Hematopoietic multipotent progenitor cell treated with erythropoietin and hydrocortisone succinate and interleukin-3 and kit ligand, for 15 days (in vitro differentiated cells): ENCODE measurements at regions not wholly inside any gene's neighbourhood (a gene's known extent, or its start where the extent isn't known, plus 50 kb on each side); places are given as distances from the start of the nearest gene placed in this dataset.

Experiments used
- DNase-seq: peaks from one replicate; pipeline ENCODE4 v3.0.0-alpha.2; 2015; ENCODE audit warnings: low spot score

DNA sequence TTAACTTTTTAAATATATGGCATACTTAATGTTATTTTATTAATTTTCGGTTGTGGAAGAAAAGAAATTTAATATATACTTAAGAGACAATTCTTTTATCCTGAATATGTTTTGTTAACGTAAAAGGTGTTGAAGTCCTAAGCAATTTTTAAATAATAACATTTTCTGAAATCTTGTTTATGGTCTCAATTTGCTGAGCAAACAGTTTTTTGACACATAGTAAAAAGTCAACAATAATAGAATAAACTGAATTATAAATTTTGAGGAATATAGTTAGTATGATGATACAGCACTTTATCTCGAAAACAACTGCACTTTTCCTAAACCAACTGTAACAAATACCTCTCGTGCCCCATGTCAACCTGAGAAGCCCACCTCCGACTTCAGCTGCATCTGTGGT lies 229.8 kb upstream of the TARS1 start:
- no peak for DNase-seq

DNA sequence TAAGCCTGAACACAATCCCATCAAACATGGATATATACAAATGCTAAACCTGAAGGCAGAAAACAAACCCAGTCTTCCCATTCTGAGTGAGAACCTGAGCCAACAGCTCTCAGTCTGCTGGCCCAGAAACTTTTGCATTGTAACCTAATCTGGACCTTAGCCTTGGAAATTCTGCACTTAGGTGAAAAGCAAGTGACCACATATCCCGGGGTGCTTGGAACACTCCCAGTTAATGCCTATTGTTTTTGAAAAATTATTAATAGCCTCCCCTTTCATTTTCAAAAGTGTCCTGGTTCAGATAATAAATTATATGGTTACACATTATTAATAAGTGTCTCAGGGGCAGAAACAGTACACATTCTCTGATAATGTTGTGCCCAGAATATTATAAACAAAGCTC lies 228.3 kb upstream of the TARS1 start:
- DNase-seq, result no peak

DNA sequence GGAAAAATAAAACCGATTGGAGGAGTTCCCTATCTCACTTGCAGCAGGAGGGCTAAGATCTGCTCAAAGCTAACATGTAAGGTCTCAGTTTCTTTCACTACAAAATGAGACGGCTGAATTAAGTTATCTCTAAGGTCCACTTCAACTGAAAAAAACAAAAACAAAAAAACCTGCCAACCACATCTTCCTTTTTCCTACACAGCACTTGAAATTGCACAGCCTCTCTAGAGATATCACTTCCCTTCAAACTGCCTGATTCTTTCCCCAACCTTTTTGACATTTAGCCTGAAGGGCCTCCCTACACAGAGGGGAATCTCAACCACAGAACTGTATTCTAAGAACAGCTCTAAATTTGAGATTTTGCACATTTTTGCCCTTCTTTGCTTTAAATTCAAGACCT lies 227.9 kb upstream of the TARS1 start:
- no peak for DNase-seq

DNA sequence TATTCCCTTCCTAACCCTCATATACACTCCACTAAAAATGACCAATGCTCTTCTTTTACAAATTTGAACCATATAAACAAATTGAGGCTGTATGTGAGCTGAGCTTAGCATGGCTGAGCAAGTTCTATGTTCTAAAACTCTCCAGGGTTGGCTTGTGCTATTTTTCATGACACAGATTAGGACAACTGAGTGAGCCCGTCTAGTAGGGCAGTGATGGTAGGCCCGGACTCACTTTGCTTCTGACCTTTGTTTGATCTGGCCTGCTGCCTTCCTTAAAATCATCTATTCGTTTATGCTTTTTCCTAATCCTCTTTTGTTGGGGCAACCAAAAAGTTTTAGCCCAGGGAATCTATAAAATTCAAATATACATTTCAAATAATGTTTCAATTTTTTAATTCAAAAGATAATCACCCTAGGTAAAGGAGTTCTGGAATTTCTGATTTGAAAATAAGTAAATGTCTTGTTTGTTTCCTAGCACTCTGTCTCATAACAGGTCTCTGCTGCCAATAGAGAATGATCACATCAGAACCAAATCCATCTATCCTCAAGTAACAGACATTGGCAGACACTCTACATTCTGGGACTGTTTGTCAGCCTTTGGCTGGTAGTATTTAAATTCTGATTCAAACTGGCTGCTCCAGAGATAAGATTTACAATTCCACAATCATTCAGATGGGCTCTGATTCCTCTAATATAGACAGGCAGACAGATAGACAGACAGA lies 217.0 kb upstream of the TARS1 start:
- DNase-seq, result no peak

DNA sequence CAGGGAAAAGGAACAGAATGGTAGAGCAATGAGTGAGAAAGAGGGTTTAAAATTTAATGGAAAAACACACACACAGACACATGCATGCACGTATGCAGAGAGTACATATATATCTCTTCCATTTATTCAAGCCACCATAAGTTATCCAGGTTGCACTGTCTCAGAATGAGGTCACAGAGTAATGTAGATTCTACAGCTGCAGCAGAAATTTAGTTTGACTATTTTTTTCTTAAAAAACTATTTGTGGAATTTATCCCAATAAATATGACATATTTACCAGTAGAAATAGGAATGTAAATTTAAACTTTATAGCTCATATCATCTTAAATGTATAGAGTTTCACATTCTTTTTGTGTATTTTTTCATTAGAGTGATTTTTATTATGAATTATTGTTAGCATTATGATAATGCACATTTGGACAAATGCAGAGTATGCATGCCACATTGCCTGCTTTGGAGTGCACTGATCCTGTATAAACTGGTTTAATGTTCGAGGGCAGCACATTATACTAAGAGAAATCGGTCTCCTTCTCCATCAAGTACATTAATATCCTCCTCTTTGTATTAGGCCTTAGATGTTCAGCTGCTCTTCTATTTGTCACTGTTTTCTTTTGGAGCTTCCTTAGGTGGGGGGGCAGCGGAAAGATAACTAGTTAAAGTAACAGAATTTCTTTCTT lies 216.3 kb upstream of the TARS1 start:
- no peak for DNase-seq

DNA sequence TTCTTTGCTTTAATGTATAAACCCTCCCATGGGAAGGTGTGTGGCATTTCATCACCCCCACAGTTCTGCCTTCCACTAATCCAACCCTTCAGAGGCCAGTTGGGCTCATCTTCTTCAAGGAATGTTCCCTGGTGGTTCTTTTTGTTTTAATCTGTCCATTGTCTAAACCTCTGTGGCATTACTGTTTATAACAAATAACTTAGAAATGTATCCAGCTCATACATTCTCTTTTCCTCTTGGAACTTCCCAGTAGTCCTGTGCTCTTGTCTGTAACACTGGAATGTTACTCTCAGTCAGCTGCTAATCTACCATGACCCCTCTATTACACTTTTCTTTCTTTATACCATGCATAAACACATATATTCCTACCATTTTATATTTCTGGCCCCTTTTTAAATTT lies 213.5 kb upstream of the TARS1 start:
- no peak for DNase-seq

DNA sequence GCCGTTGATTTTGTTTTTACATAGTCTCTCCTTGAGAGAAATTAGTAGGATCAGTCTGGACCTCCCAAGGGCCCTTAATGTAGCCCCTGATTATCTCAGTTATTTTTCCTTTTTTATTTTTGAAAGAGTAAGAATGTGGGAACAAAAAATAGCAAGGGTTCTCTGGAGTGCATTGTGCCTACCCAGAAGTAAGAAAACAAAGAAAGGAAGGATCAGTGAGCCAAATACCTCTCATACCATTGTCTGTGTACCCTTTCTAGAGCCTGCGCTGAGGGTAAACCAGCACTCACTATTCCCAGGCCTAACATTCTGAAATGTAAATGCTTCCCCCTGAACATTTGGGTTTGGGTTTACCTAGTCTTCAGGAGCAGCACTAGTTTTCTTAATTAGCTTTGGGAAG lies 213.0 kb upstream of the TARS1 start:
- no peak for DNase-seq

DNA sequence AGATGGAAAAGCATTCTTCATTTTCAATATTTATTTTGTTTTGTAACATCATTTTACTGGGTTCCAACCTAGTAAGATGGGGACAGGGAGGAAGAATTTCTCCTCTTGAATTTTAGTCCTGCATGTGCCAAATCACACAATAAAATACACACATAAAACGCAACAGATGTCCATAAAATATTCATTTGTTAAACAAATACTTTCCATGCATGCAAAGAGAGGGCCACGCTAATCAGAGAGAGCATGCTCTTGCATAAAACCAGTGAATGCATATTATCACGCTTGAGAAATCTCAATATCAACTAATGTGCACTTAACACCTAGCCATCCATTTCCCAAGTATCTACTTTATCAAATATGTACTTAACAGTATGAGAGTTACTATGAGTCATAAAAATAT lies 212.6 kb upstream of the TARS1 start:
- no peak for DNase-seq

DNA sequence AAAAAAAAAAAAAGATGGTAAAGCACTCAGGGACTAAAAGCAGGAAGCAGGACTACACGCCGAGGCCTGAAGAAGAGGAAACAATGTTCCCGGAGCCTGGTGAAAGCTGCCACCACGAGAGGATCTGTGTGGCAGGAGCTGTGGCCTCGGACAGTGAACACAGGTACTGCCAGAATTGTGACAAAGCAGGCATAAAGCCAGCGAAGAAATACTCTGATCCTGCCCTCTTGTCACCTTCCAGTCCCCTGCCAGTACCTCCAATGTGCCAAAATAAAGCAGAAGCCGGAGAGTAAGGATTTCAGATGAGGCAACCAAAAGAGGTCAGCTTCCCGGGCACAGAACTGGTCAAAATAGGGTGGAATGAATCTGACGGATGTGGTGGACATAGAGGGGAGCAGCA lies 211.5 kb upstream of the TARS1 start:
- DNase-seq, result no peak

DNA sequence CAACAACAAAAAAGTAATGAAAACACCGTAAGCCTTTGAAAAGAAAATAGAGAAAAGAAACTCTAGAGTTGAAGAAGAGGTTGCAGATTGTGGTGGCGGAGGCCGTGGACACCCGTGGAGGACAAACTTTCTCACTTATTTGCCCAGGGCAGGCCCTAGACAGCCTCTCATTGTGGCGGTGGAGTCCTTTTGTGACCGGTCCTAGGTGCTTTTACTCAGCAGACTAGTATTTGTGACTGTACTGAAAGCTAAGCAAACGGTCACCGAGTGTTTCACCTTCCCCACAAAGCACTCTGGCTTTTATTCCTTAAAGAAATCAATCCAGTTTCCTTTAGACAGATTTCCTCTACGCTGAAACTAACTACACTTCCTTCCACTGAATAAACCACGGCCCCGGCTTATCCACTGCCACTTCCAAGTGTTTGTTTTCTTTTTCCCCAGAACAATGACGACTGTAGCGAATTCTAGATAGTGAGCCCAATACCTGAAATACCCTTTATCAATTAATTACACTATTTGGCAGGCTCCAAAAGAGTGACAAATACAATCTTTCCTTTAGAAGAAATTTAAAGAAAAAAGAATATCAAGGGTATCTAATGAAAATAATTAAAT lies 210.2 kb upstream of the TARS1 start:
- no peak for DNase-seq

DNA sequence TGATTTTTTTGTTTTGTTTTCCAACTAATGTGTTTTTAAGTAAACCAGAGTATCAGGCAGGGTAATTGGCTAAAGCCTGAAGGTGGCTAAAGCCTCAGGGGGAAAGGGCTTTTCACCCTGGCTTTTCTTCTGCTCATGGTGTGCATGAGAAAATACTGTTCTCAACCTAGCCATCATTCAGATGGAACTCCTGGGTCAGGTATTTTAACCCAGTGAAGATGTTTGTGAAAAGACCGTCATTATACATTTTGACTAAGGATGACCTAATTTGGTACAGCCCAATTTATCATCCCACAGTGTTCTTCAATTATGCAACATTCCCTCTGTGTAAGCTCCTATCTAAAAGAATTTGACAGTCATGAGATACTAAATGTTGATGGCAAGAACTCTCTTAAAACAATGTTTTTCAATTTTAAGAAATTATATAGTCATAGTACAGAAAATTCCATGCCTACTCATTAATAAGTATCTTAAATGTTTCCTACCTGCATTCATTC lies 209.5 kb upstream of the TARS1 start:
- DNase-seq, result no peak

DNA sequence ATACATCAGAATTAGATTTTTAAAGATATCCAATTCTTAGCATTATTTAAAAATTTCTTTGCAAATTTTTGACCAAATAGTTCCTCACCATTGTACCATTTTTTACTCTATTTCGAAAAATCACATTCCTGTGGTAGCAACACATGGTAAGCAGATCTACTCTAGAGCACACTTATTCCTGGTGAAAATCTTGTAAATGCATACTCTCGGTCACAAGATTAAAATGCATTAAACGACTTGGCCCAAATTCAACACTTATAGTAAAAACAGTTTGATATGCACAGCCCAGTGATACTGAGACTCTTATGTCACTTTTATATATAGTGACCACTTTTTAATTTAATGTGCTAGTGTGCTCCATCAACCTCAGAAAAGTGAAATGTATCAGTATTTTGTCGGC lies 208.8 kb upstream of the TARS1 start:
- no peak for DNase-seq

DNA sequence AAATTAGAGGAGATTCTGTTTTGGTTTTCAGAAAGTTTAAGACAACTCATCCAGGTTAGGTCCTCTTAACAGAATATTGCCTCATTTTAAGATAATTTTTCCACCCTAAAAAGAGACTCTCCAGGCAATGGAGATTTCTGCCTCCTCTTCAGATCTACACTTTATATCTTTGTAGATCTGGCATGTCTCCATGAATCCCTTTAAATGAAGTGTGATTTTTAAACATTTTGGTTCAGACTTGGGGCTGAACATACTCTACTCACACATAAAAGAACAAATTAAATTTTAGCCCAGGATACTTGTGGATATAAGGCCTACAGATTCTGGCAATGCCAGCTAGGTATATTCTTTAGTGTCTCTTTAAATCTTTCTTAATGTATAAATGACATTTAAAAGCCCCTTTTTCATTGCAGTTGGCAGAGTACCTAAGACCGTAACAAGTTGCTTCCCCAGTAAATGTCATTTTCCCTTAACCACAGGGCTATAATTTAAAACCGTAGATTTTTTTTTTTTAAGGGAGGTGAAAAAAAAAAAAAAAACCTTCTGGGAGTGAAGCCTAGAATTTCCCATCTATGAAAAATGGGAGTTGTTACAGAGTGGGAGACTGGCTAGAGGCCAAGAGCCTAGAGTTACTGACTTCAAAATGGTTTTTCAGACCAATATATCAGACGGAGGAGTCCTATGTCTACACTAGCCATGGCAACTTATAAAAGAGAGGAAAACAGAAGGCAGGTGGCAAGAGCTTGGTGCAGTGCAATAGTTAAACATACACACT lies 207.8 kb upstream of the TARS1 start:
- no peak for DNase-seq

DNA sequence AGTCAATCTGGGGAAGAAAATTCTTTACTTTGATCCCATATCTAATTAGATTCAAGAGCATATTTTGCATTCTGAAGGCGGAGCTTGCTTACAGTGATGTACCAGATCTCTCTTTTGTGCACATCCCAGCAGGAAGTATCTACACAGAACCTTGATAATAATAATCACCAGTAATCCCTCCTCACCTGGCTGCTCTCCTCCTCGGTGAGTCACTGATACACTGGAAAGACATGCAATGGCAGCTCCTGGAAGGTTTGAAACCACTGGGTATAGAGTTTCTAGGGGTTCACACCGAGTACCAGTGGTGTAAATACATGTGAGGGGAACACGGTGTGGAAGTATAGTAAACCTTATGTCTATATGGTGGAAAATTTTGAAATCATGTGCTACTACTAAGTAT lies 205.5 kb upstream of the TARS1 start:
- DNase-seq, result no peak

DNA sequence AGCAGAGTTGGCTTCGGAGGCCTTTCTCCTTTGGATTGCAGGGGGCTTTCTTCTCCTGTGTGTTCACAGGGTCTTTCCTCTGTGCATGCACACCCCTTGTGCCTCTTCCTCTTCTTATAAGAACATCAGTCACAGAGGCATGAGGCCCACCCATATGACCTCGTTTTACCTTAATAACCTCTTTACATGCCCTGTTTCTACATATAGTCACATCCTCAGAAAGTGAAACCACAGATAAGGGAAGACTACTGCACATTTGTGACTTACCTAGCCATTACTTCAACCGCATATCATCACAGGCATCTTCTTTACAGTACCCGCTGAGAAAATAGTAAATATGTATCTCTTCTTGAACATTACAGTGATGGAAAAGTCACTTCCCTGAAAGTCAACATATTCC lies 204.9 kb upstream of the TARS1 start:
- no peak for DNase-seq

DNA sequence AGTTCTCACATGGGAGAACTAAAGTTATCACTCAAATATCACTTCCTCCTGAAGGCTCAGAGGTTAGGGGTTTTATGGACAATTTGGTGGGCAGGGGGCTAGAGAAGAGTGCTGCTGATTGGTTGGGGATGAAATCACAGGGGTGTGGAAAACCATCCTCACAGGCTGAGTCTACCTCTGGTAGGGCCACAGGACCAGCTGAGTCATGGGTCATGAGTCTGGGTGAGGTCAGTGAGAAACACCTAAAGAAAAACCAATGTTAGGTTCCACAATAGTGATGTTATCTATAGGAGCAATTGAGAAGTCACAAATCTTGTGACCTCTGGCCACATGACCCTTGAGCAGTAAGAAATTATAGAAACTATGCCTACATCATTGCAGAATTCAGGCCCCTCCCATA lies 203.3 kb upstream of the TARS1 start:
- DNase-seq, result no peak

DNA sequence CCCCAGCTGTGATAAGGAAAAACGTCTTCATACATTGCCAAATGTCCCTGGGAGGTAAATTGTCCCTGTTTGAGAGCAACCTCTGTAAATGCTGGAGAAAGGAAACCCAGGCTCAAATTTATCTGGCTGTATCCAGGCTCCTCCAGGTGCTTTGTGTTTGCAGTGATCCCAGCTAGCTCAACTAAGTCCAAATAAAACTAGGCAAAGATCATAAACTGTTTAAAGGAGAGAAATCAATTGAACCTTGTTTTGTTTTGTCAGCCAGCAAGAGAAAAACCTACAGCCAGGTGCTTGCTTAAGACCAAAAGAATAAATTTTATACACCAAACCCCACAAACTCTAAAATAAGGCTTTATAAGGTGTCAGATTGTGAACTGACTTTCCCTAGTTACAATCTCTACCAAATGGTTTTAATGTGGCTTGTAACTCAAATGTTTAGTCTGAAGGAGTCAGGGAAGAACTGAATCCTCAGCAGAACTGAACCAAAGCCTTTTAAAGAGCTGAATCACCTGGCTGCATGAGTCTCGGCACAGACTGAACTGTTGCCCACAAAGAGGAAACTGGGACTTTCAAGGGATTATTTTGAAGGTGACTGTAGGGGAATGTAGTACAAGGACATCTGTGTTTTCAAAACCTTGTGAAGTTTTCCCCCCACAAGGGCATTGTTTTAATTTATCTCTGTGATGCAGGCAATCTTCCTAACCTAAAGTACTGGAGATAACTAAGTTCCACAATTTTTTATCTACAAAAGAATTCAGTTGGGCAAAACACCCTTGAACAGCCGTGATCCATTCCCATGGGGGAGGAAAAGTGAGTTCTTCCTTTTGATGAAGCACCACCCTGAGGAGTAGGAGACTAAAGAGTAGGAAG lies 201.7 kb upstream of the TARS1 start:
- DNase-seq, result no peak

DNA sequence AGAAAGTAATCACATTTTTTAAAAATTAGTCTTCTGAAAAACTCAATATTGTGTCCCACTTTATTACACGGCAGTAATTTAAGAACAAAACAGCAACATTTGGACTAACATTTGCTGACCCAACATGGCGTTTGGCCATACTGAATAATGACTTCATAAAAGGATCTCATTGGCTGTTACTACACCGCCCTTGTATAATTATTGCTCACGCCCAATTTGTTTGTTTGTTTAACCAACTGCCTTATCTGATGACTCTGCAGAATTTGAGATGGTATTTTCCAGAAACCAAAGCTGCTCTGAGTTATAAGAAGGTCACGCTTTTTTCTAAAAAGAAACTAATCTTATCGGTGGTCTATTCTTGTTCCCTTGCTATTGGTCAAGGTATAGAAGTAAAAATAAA lies 200.2 kb upstream of the TARS1 start:
- no peak for DNase-seq

DNA sequence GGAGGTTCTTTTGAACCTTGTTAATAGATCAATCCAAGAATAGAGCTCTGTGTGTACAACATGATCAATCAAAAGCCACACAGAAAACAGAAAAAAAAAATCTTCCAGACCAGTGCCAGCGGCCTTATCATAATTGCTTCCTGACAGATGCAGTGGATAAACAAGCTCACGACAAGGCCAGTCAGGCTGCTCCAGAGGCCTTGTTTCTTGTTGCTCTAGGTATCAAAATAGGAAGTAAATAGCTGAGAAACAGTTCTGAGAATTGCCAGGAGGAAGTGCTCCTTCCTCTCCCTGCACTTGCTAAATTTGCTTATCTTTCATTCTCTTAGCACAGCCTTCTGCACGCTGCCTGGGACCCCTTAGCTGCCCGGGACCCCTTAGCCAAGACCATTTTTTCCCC lies 199.0 kb upstream of the TARS1 start:
- no peak for DNase-seq

DNA sequence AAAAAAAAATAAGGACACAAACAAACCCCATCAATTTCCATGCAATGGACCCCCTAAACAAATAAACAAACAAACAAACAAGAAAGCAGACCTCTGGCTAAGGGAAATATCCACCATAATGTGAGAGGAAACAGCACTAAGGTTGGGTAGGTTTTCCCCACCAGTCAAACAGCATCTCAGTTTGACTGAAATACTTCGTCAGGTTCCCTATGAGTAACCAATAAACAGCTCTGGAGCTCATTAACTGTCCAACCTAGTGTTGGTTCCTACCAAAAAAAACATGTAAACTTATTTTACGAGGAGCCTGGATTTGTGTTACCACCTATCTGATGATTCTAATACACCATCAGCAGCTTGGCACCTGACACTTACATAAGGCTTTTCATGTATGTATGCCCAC lies 198.5 kb upstream of the TARS1 start:
- no peak for DNase-seq

DNA sequence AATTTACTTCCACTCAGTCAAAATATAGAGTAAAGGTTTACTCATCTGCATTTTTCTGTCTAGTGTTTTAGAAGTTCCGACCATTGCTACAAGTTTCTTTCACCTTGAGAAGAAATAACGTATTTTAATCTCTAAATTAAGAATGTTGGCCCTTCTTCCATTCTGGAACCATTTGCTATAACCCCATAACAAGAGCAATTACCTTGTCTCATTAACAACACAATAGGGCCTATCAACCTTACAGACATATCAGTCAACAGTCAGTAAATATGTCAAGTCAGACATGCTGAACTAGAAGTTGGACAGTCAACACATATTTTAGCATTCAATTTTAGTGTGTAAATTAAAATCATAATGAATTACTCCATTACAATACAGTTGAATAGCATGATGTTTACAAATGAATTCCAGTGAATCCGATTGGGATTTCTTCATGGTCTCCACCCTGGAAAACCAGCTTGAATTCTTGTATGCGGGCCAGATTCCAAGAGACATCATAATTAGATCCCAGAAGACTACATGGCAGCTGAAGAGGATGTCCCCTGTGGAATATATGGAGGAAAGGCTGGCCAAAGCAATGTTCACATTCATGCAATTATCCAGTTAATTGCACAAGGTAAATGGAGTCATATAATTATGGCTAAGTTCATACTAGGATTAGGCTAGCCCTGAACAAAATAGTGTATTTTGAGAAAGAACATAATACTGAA lies 196.2 kb upstream of the TARS1 start:
- DNase-seq, result no peak
